ENCODE measurements at regions not wholly inside any gene's neighbourhood (a gene's known extent, or its start where the extent isn't known, plus 50 kb on each side); places are given as distances from the start of the nearest gene placed in this dataset.
"Not testable (repeated sequence)": the region's sequence is repeated elsewhere in the genome, so short reads cannot be mapped to it uniquely, and the experiment has no call there.

GRCh38 chr5:174642816-174643405, 81.5 kb upstream of the MSX2 start:
- no peak for DNase-seq (ENCODE audit: low read depth)

- no peak for DNase-seq (ENCODE audit: low read depth)
Observed at GRCh38 chr5:174644436-174644835, 79.9 kb upstream of the MSX2 start.

- no peak for DNase-seq (ENCODE audit: low read depth)
Observed at GRCh38 chr5:174644923-174645322, 79.5 kb upstream of the MSX2 start.

- DNase-seq (ENCODE audit: low read depth), result no peak
Observed at GRCh38 chr5:174645677-174646076, 78.7 kb upstream of the MSX2 start.

GRCh38 chr5:174648618-174649017, 75.8 kb upstream of the MSX2 start:
- not testable (repeated sequence) for DNase-seq (ENCODE audit: low read depth)

GRCh38 chr5:174649391-174649790, 75.0 kb upstream of the MSX2 start:
- DNase-seq (ENCODE audit: low read depth), result no peak

GRCh38 chr5:174654442-174654841, 69.9 kb upstream of the MSX2 start:
- no peak for DNase-seq (ENCODE audit: low read depth)

- no peak for DNase-seq (ENCODE audit: low read depth)
Observed at GRCh38 chr5:174655351-174655750, 69.0 kb upstream of the MSX2 start.

- no peak for DNase-seq (ENCODE audit: low read depth)
Observed at GRCh38 chr5:174664180-174664850, 60.1 kb upstream of the MSX2 start.

- DNase-seq (ENCODE audit: low read depth), result no peak
Observed at GRCh38 chr5:174665347-174665746, 59.0 kb upstream of the MSX2 start.

- DNase-seq (ENCODE audit: low read depth), result no peak
Observed at GRCh38 chr5:174667526-174667925, 56.9 kb upstream of the MSX2 start.

GRCh38 chr5:174668349-174668748, 56.0 kb upstream of the MSX2 start:
- no peak for DNase-seq (ENCODE audit: low read depth)
